GM12801 (cell line): ENCODE measurements at regions not wholly inside any gene's neighbourhood (a gene's known extent, or its start where the extent isn't known, plus 50 kb on each side); places are given as distances from the start of the nearest gene placed in this dataset.

Experiments
- CTCF ChIP-seq: IDR thresholded peaks from one replicate; pipeline ENCODE4 v1.5.1; 2011; ENCODE audit warnings: control low read depth; ENCODE audit not compliant: insufficient read length; ENCODE audit errors: extremely low read depth

- TF ChIP-seq CTCF, result no peak
These were observed 101.7 kb upstream of the GJB5 start for GRCh38 chr1:34653110-34653509.

DNA sequence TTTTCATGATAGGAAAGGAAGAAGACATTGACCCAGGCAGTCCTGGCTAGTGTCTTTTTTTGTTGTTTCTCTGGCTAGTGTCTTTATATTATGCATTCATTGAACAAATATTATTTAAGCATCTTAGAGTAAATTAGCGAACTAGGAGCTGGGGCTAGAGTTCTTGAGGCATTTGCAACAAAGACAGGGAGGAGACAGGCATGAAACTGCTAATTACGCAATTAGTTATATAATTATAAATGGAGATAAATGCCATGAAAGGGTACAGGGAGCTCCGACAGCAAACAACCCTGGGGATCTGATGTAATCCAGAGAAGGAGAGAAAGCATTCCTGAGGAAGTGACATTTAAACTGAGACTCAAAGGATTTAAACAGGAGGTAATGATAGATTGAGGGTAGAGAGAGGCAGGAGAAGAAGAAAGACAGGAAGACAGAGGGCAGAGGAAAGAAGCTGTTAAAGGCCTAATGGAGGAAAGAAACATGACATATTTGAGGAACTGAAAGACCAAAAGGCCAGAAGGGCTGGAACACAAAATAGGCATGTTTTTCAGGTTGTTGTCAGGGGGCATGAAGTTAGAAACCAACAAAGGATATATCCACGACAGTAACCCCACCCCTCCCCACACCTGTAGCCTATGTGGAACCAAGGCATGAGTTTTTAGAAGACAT, 99.5 kb upstream of the GJB5 start:
- no peak for TF ChIP-seq CTCF

DNA sequence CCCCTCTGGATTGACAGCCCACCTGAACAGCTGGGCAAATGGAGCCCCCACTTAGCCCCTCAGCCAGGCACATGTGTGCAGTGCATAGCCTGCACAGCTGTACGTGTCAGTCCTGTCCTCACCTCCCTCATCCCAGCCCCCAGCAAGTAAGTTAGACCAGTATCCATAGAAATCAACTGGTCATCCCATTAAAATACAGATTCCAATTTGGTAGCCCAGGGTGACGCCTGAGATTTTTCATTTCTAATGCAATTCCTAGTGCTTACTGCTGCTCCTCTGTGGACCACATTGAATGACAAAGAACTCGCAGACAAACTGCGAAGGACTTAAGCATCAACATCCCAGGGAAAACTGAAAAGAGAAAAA, 99.0 kb upstream of the GJB5 start:
- TF ChIP-seq CTCF, result no peak

DNA sequence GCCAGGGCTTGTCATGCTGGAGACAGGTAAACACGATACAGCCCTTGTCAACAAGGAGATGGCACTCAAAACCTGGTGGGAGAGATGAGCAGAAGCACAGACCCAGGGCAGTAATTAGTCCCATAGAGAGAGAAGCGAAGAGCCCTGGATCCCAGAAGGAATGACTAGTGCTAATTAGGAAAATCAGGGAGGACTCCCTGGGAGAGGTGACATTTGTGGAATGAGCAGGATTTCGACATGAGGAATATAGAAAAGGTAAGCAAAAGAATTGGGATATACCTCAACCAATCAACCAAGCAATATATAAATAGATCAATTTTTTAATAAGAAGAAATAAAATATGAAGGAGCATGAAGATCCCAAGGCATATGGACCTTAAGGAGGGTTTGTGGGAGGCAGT, 98.5 kb upstream of the GJB5 start:
- no peak for TF ChIP-seq CTCF

DNA sequence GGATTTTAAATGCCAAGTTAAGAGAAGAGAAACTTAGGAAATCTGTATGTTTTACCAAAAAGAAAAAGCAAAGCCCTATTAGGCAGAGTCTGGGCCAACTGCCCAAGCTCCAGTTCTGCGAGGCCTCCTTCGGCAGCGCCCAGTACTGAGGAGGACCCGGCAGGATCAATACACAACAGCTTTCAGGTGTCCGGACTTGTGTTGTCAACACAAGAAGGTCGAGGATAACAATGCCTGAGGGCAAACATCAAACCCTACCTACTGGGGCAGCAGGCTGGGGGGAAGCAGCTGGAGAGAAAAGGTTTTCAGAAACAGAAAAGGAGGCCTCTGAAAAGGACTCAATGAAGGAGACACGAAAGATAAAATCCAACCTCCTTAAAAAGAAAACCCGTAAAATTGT, 98.1 kb upstream of the GJB5 start:
- no peak for TF ChIP-seq CTCF

DNA sequence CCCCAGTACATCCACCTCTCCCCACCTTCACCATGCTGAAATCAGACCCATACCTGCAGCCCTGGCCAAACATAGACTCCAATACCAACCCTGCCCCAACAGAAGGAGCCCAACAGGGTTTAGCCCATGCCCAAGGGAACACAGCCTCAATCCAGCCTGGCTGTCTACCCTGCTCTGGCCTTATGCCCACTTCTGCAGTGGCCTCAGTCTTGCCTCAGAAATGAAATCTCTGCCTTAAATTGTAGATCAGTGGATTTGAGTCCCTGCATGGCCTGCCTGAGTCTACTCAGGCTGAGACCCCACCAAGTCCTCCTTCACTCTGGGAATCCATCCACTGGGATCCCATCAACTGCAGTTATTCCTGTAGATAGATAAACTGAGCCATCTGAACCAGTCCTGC, 97.6 kb upstream of the GJB5 start:
- no peak for TF ChIP-seq CTCF

DNA sequence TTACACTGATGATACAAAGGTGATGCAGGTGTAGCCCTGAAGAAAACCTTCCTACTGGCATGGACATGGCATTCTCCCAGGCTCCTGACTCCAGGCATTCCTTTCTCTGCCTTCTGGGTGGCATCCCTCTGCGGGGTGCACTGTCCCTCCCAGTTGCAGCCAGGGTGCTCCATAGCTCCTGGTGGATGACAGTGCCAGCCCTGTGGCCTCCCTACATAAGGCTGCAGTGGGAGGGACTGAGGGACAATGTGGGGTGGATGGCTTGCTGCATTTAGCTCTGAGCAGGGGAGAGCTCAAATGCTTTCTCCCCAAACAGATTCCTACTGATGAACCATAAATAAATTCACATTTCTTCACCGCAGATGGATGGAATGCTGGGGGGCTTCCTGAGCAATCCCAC, 97.0 kb upstream of the GJB5 start:
- TF ChIP-seq CTCF, result no peak

- no peak for TF ChIP-seq CTCF
These were observed 91.8 kb upstream of the GJB5 start for GRCh38 chr1:34663031-34663430.
